NCI-H524 treated with DMSO at 0.1 percent for 48 hours (cell line): ENCODE measurements at regions not wholly inside any gene's neighbourhood (a gene's known extent, or its start where the extent isn't known, plus 50 kb on each side); places are given as distances from the start of the nearest gene placed in this dataset.

Source experiments
- DNase-seq: peaks from one replicate; lab custom pipeline; 2025; lab: John Stamatoyannopoulos, UW

DNA sequence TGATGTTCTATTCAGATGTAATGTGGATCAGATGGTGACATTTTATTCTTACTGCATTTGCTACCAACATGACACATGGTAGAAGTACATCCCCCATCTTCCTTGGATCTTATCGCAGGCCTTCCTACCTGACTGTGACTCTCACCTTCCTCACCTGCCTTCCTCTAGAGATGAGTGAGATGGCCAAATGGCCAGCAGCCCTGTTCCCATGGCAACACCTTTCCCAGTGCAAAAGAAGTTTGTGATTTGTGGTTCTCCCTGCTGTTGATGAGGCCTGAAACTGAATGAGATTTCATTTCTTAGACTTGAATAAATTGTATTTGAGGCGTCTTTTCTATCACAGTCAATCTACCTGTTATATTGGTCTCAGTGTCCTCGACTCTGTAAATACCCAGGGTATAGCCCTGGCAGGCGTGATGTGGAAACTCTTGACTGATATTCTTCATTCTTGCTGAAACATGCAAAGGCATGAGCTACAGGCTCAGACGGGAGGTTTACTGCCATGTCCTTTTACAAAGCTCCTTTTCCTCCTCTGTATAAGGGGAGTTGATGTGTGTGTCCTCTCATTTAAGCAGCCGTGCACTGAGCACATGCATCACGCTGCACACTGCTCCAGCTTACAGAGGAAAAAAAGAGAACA, 440.7 kb upstream of the AKR1E2 start:
- no peak for DNase-seq

- no peak for DNase-seq
These were observed 441.8 kb upstream of the AKR1E2 start for GRCh38 chr10:4384245-4384644.

- DNase-seq = no peak
These were observed 442.3 kb upstream of the AKR1E2 start for GRCh38 chr10:4383651-4384098.

DNA sequence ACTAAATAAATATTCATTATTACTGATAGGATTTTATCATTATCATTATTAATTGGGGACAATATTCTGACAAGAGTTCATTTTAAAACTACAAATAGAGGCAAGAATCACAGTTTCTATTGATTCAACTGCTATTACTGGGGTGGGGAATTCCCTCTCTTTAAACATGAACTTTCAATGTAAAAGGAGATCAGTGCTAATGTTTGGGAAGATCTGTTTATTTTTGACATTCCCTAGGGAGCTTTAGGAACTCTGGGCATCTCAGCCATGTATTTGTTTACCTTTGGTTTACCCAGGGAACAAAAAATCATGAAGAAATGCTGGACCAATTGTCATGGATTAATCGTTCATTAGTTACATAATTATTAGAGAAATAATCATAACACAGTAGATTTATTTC, 443.2 kb upstream of the AKR1E2 start:
- no peak for DNase-seq

DNA sequence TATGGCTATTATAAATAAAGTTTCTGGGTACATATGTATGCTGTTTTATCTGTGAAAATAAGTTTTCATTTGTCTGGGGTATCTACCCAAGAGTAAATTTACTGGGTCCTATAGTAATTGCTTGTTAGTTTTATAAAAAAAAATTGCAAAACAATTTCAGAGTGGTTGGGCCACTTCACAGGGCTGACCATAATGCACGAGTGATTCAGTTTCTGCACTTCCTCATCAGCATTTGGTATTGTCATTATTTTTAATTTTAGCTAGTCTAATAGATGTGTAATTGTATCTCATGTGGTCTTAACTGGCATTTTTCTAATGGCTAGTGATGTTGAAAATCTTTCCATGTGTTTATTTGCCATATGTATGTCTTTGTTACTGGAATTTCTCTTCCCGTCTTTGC, 452.4 kb upstream of the AKR1E2 start:
- no peak for DNase-seq

DNA sequence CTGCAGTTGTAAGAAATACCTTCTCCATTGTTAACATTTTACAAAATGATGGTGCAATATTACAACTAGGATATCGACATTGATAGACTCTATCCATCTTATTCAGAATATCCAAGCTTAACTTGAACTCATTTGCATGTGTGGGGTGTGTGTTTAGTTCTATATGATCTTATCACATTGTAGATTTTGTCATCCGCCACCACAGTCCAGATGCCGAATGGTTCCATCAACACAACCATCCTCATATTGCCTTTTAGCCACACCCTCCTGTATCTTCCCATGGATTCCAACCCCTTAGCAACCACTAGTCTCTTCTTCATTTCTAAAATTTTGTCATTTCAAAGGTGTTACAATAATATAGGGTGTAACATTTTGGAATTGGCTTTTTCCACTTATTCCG, 452.9 kb upstream of the AKR1E2 start:
- DNase-seq = no peak

DNA sequence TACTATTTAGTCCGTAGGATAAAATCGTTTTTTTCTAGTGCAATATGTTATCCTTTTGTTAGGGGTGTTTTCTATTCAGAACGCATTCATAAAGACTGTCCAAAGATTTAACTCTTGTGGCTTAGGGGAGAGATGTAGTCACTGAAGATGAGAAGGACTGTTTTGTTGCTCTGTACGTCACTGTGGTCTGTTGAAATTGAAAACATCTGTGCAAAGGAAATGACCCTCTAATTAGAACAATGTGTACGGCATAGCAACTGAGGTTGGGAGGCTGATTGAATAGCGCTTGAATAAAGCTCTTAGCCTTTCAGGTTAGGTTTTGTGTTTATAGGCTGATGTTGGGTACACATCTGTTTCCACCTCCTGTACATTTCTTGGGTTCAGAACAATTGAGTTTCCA, 453.4 kb upstream of the AKR1E2 start:
- DNase-seq = no peak

GRCh38 chr10:4371691-4372295, 454.2 kb upstream of the AKR1E2 start:
- DNase-seq = no peak

GRCh38 chr10:4370376-4370775, 455.6 kb upstream of the AKR1E2 start:
- DNase-seq = no peak

GRCh38 chr10:4361581-4361980, 464.4 kb upstream of the AKR1E2 start:
- DNase-seq = no peak

DNA sequence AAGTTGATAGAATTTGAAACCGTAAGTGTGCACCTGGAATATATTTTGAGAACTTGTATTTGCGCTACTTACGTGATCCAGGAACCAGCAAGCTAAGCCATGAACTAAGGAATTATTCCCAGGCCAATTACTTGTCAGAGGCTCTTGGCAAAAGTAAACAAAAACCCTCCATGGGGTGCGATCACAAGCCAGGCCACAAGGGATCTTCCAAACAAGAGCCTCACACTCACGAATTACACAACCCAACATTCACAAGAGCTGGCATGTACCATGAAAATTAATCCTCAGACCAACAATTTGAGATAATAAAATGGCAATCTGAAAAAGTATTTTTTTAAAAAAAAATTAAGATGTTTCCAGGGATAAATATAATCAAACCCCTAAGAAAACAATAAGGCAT, 467.0 kb upstream of the AKR1E2 start:
- DNase-seq = no peak

DNA sequence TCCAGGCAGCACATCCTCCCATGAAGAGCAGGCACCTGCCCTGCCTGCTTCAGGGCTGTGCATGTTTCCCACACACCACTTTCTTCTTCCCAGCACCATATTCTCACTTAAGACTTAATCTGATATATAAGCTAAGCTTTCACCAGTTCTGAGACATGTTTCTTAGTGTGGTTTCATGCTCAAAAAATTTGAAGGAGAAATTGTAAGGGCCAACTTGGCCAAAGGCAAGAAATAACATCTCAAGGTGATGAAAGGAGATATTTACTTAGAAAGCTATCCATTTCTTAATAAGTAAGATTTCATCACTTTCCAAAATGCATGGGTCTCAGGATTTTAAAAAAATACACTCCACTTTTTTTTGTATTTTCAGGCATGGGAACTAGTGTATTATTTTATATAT, 468.1 kb upstream of the AKR1E2 start:
- DNase-seq = no peak

DNA sequence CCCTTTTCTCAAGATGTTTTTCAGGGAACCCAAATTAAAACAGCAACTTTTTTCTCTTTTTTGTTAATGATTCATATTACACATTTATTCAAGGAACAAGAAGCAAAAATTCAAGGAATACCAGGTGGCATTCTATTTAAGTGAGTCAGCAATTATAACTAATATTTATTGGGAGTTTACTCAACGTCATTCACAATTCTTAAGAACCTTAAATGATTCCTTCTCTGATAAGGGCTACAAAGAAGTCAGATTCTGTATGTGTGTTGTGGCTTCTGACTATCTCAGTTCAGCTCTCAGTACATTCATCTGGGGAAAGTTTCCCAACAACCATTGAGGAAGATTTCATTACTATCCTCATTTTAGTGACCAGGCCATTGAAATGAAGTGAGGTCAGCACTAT, 470.7 kb upstream of the AKR1E2 start:
- no peak for DNase-seq

DNA sequence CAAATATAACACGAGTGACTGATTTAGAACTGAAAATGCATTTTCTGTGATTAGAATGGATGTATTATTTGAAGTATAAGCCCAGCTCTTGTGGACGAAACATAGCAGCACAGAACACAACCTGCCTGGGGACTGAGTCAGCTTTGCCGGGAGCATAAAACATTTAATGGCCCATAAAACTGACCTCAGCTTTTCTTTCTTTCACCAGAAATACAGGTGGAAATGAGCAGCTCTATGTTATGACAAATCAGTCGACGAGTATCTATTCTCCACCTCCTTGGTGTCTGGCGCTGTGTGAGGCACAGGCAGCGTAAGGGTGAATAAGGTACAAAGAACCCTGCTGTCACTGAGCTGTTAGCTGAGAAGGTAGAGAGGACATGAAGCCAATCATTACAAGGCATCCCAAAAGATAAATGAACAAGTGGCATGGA, 471.6 kb upstream of the AKR1E2 start:
- DNase-seq = no peak

GRCh38 chr10:4353964-4354363, 472.0 kb upstream of the AKR1E2 start:
- DNase-seq = no peak

- no peak for DNase-seq
These were observed 472.9 kb upstream of the AKR1E2 start for GRCh38 chr10:4353059-4353655.

DNA sequence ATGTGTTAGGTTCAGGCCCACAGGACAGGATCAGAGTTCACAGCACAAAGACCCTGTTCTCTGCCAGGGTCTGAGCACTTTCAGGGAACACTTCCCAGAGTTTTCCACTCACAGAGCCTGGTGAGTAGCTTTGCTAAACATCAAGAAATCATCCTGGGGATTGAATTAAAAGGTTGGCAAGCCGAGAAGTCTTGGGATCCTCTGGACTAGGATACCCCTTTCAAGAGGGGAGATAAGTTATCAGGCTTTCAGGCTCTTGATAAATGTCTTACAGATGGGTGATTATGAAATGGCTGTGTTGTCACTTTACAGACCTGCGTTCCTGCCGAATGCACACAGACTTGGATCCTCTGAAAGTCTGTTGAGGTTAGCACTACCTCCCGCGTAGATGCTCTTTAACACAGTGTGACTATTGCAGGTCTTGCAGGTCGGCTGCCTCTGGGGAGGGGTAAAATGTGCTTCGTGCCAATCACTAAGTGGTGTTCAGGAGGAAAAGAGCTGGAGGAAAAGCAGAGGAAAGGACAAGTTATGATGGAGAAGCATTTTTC, 473.5 kb upstream of the AKR1E2 start:
- DNase-seq = no peak

DNA sequence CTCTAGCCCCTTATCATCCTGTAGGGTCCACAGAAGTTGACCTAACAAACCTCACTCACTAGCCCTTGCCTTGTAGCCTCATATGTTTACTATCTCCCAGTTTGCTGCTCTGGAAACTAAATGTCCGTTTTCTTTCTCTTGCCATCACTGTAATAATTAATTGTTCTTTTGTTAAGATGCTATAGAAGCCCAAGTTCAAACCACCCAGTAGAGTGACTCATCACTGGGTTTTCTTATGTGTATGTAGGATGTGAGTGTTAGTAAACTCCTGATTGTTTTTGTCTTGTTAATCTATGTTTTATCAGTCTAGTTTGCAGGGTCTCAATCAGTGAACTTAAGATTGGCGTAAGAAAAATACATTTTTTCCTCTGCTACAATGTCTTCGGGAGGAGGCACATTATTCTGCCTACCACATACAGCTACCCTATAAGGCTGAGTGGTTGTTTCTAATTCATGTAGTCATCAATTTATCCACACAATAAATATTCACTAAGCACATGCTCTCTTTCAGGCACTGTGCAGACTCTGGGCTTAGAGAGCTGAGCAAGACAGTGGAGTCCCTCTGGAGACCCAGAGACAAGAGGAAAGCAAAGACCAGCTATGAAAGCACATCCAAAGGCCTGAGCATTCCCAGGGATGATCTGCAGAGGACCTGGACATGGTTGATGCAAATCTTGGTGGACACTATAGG, 474.1 kb upstream of the AKR1E2 start:
- DNase-seq = no peak

DNA sequence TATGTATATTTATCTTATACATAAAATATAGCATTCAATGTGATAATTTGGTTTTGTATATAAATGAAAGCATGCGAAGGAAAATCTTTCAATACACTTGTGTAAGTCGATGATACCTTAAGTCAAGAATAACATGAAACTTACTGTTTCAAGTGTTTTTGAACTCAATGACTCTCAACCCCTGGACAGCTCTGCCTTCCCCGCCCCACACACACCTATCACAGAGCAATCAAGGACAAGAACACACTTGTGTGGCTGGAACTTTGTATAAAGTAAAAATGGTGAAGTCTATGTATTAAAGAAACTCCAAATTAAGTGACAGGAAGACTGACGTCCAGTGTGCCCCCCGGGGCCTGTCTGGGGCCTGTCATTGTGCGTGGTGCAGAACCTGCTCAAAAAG, 478.6 kb upstream of the AKR1E2 start:
- DNase-seq = no peak

DNA sequence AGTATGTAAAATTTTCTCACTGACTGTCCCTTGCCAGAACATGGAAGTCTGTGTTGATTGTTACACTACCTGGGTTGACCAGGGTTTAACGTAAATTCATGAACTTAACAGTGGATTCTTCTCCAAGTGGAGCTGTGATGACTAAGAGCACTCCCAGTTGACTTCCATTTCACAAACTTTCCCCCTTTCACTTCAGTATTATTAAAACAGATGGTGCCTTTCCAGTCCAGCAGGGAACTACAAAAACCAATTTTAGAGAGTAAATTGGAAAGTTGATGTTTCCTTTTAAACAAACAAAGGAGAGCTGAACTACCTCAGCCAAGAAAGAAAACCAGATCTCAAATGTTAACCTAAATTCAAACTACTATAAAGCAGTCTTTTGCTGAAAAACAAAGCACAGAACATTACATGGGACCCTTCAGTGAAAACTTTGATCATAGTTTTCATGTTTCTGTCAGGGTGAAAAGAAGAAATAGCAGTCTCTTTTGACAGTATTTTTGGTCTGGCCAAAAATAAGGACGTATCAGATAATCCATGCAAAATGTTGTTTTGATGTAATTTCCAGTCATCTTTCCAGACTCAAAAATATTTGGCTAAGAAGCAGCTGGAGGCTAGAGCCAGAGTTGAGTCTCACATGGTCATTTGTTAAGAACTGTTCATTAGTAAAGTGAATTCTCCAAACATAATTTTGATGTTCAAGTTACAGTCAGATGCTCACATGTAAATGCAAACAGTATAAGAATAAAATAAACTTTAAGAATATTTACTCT, 479.9 kb upstream of the AKR1E2 start:
- DNase-seq = no peak

- no peak for DNase-seq
These were observed 481.5 kb upstream of the AKR1E2 start for GRCh38 chr10:4344492-4344994.

DNA sequence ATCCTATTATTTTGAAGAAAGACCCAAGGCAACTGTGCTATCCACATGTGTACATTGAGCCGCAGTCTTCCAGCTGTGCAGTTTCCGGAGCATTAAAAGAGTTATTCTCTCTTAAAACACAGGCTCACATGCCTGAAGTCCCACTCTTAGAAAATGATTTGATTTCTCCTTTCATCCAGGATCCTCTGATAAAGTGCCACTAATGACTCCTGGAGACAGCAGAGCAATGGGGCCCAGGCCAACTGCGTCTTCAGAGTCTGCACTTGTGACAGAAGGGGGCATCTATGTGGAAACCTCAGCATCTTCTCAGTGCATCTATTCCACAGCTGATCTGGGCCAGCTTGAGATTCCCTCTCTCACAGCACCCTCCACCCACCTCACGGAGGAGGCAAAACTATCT, 482.1 kb upstream of the AKR1E2 start:
- no peak for DNase-seq
